ENCODE measurements at regions not wholly inside any gene's neighbourhood (a gene's known extent, or its start where the extent isn't known, plus 50 kb on each side); places are given as distances from the start of the nearest gene placed in this dataset.

DNA sequence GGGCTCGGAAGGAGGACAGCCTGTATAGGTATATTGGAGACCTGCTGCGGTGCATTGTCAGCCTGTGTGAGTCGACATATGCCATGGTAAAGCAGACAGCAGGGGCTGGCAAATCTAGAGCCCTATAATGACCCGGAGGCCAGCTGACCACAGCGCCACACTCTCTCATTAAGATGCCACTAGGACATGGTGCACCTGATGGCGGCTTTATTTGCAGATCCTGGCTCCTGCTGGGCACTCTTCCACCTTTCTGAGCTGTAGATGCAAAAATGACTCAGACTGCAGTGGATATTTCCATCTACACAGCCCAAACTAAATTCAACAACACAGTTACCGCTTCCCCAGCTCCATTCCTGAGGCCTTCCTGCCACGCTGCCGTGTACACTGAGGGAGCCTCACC is 389.9 kb downstream of the TNS1 start:
- peaks cover 4 to 7% (median 6%) of the 10 kb centered on the region in 3 donors for H3K4me1 ChIP-seq (ENCODE audit: control insufficient read depth in 3 of 3, insufficient read depth in 3 of 3, low read length in 3 of 3)
- no peak overlapping the region for H3K9ac ChIP-seq (ENCODE audit: low read depth in 1 of 3, low read length in 3 of 3)
- H3K36me3 ChIP-seq (ENCODE audit: control insufficient read depth in 3 of 3, insufficient read depth in 3 of 3, low read length in 3 of 3) = no peaks in the 10 kb centered on the region
- no peaks in the 10 kb centered on the region for H3K27me3 ChIP-seq (ENCODE audit: control insufficient read depth in 3 of 3, insufficient read depth in 3 of 3, low read length in 3 of 3)
- no peak overlapping the region for H3K27ac ChIP-seq (ENCODE audit: low read depth, low read length)
- H3K9me3 ChIP-seq (ENCODE audit: control insufficient read depth in 3 of 3, low read length in 3 of 3) = no peaks in the 10 kb centered on the region
- H3K4me3 ChIP-seq (ENCODE audit: low read length in 3 of 3) = no peak overlapping the region

- Histone ChIP-seq H3K4me1 (ENCODE audit: control insufficient read depth in 3 of 3, insufficient read depth in 3 of 3, low read length in 3 of 3) (peaks cover 0 to 4% (median 4%) of the 10 kb centered on the region in 3 donors), H3K27ac (ENCODE audit: low read depth, low read length) (no peak overlapping the region)
Observed at GRCh38 chr2:217612211-217612610, 390.6 kb downstream of the TNS1 start.

DNA sequence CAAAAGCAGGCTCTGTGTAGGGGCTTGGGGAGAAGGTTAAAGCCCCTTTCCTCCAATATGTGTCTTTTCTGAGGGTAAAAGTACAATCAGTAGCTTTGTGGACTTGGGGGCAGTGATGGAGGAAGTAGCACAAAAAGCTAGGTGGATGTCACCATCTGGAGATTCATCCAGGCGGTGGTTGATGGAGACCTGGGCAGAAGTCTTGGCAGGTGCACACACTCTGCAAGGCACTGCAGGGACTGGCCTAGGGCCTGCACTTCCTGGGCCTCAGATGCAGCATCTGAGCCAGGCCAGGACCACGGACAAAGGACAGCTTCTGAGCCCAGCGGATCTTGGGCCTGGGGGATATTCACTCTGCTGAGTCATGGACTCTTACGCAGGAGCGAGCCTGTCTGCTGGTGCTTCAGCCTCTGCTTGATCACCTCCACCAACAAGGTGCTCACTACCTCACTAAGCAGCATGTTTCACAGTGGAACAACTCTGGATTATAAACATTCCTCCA is 391.1 kb downstream of the TNS1 start:
- no peaks in the 10 kb centered on the region for H3K27me3 ChIP-seq (ENCODE audit: control insufficient read depth in 3 of 3, insufficient read depth in 3 of 3, low read length in 3 of 3)
- H3K4me1 ChIP-seq (ENCODE audit: control insufficient read depth in 3 of 3, insufficient read depth in 3 of 3, low read length in 3 of 3) = peaks cover 0 to 4% (median 4%) of the 10 kb centered on the region in 3 donors
- no peak overlapping the region for H3K27ac ChIP-seq (ENCODE audit: low read depth, low read length)
- H3K9ac ChIP-seq (ENCODE audit: low read depth in 1 of 3, low read length in 3 of 3) = no peak overlapping the region
- H3K4me3 ChIP-seq (ENCODE audit: low read length in 3 of 3) = no peak overlapping the region
- no peaks in the 10 kb centered on the region for H3K36me3 ChIP-seq (ENCODE audit: control insufficient read depth in 3 of 3, insufficient read depth in 3 of 3, low read length in 3 of 3)
- H3K9me3 ChIP-seq (ENCODE audit: control insufficient read depth in 3 of 3, low read length in 3 of 3) = no peaks in the 10 kb centered on the region

More at GRCh38 chr2:217612211-217612610, 390.6 kb downstream of the TNS1 start:
- Histone ChIP-seq H3K9me3 (ENCODE audit: control insufficient read depth in 3 of 3, low read length in 3 of 3) (no peaks in the 10 kb centered on the region), H3K27me3 (ENCODE audit: control insufficient read depth in 3 of 3, insufficient read depth in 3 of 3, low read length in 3 of 3) (no peaks in the 10 kb centered on the region), H3K9ac (ENCODE audit: low read depth in 1 of 3, low read length in 3 of 3) (no peak overlapping the region), H3K4me3 (ENCODE audit: low read length in 3 of 3) (no peak overlapping the region), H3K36me3 (ENCODE audit: control insufficient read depth in 3 of 3, insufficient read depth in 3 of 3, low read length in 3 of 3) (no peaks in the 10 kb centered on the region)

DNA sequence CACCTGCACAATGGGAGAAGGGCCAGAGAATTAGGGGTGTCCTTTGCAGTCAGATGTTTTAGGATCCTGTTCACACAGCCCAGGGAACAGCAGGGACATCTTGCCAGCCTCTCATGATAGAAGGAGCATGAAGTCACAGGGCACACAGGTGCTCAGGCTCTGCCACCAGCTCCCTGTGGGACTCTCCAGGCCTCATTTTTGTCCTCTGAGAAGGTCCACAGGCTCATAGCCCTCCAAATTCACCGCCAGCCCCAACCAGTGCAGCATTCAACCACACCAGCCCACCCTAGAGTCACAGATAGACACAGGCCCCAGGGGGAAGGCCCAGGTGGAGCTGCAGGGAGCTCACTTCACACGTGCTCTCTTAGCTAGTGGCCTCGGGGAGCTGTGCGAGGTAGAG is 391.7 kb downstream of the TNS1 start:
- H3K27me3 ChIP-seq (ENCODE audit: control insufficient read depth in 3 of 3, insufficient read depth in 3 of 3, low read length in 3 of 3) = no peaks in the 10 kb centered on the region
- no peak overlapping the region for H3K27ac ChIP-seq (ENCODE audit: low read depth, low read length)
- no peaks in the 10 kb centered on the region for H3K36me3 ChIP-seq (ENCODE audit: control insufficient read depth in 3 of 3, insufficient read depth in 3 of 3, low read length in 3 of 3)
- H3K4me1 ChIP-seq (ENCODE audit: control insufficient read depth in 3 of 3, insufficient read depth in 3 of 3, low read length in 3 of 3) = peaks cover 0 to 4% (median 4%) of the 10 kb centered on the region in 3 donors
- H3K9me3 ChIP-seq (ENCODE audit: control insufficient read depth in 3 of 3, low read length in 3 of 3) = no peaks in the 10 kb centered on the region
- H3K4me3 ChIP-seq (ENCODE audit: low read length in 3 of 3) = no peak overlapping the region
- H3K9ac ChIP-seq (ENCODE audit: low read depth in 1 of 3, low read length in 3 of 3) = no peak overlapping the region

DNA sequence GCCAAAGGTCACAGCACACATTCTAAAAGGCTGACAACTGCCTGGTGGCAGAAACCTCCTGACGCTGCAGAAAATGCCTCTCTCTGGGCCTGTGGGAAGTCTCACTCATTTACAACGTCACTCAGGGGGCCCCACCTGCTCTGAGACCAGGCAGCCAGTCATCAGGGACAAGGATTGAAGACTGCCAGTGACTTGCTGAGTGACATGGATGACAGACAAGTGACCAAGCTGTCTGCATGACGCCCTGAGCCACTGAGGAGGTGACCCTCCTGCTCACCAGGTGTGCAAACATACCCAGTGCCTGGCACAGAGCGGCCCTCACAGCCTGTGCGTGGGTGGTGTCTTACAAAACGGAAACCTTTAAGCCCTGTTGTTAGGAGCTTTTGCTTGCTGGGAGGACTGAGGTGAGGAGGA is 392.4 kb downstream of the TNS1 start:
- Histone ChIP-seq H3K9me3 (ENCODE audit: control insufficient read depth in 3 of 3, low read length in 3 of 3) (no peaks in the 10 kb centered on the region), H3K4me1 (ENCODE audit: control insufficient read depth in 3 of 3, insufficient read depth in 3 of 3, low read length in 3 of 3) (peaks cover 1 to 11% (median 6%) of the 10 kb centered on the region in 3 donors), H3K27me3 (ENCODE audit: control insufficient read depth in 3 of 3, insufficient read depth in 3 of 3, low read length in 3 of 3) (no peaks in the 10 kb centered on the region), H3K27ac (ENCODE audit: low read depth, low read length) (no peak overlapping the region), H3K4me3 (ENCODE audit: low read length in 3 of 3) (no peak overlapping the region), H3K9ac (ENCODE audit: low read depth in 1 of 3, low read length in 3 of 3) (no peak overlapping the region), H3K36me3 (ENCODE audit: control insufficient read depth in 3 of 3, insufficient read depth in 3 of 3, low read length in 3 of 3) (no peaks in the 10 kb centered on the region)

- Histone ChIP-seq H3K4me3 (ENCODE audit: low read length in 3 of 3) (no peak overlapping the region), H3K27me3 (ENCODE audit: control insufficient read depth in 3 of 3, insufficient read depth in 3 of 3, low read length in 3 of 3) (no peaks in the 10 kb centered on the region), H3K36me3 (ENCODE audit: control insufficient read depth in 3 of 3, insufficient read depth in 3 of 3, low read length in 3 of 3) (no peaks in the 10 kb centered on the region), H3K27ac (ENCODE audit: low read depth, low read length) (no peak overlapping the region), H3K9me3 (ENCODE audit: control insufficient read depth in 3 of 3, low read length in 3 of 3) (no peaks in the 10 kb centered on the region), H3K9ac (ENCODE audit: low read depth in 1 of 3, low read length in 3 of 3) (no peak overlapping the region), H3K4me1 (ENCODE audit: control insufficient read depth in 3 of 3, insufficient read depth in 3 of 3, low read length in 3 of 3) (peaks cover 6 to 15% (median 11%) of the 10 kb centered on the region in 3 donors)
Observed at GRCh38 chr2:217609952-217610351, 392.8 kb downstream of the TNS1 start.

- Histone ChIP-seq H3K9ac (ENCODE audit: low read depth in 1 of 3, low read length in 3 of 3) (no peak overlapping the region), H3K36me3 (ENCODE audit: control insufficient read depth in 3 of 3, insufficient read depth in 3 of 3, low read length in 3 of 3) (no peaks in the 10 kb centered on the region), H3K4me1 (ENCODE audit: control insufficient read depth in 3 of 3, insufficient read depth in 3 of 3, low read length in 3 of 3) (peaks cover 14 to 27% (median 20%) of the 10 kb centered on the region in 3 donors), H3K27ac (ENCODE audit: low read depth, low read length) (no peak overlapping the region), H3K4me3 (ENCODE audit: low read length in 3 of 3) (no peak overlapping the region), H3K9me3 (ENCODE audit: control insufficient read depth in 3 of 3, low read length in 3 of 3) (no peaks in the 10 kb centered on the region), H3K27me3 (ENCODE audit: control insufficient read depth in 3 of 3, insufficient read depth in 3 of 3, low read length in 3 of 3) (no peaks in the 10 kb centered on the region)
Observed at GRCh38 chr2:217606296-217606695, 396.5 kb downstream of the TNS1 start.

DNA sequence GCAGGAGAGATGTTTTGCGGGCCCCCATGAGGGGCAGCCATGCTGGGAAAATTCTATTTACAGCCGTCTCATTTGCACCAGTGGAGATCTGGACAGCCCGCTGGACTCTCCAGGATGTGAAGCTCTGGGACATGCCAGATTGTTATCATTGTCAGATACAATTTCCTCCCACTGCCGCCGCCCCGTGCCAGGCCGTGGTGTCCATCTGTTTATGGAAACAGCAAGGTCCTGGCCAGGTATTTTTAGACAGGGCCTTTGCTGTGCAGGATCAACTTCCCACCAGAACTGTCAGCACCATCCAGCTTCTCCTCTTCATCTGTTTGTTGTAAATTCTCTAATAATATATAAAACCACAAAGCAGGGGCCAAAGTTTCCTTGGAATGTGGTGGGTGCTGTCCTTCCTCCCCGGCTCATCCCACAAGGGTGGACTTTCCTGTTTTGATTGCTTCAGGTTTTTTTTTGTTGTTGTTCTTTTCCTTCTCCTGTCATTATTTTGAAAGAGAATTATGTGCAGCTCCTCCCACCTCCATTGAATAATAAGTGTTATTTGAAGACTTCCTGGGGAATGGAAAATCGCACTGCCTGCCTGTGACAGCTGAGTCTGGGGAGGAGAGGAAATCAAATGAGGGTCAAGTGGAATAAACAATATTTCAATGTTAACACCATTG is 398.1 kb downstream of the TNS1 start:
- Histone ChIP-seq H3K27ac (ENCODE audit: low read depth, low read length) (peak overlapping the region; percentile 75), H3K9ac (ENCODE audit: low read depth in 1 of 3, low read length in 3 of 3) (peak overlapping the region in 1 of 3 donors; percentile 42), H3K4me3 (ENCODE audit: low read length in 3 of 3) (peak overlapping the region in 1 of 3 donors; percentile 34)

GRCh38 chr2:217601601-217602000 is 401.2 kb downstream of the TNS1 start:
- H3K4me3 ChIP-seq (ENCODE audit: low read length in 3 of 3) = no peak overlapping the region

More for the DNA sequence above, 398.1 kb downstream of the TNS1 start:
- no peaks in the 10 kb centered on the region for H3K27me3 ChIP-seq (ENCODE audit: control insufficient read depth in 3 of 3, insufficient read depth in 3 of 3, low read length in 3 of 3)
- H3K9me3 ChIP-seq (ENCODE audit: control insufficient read depth in 3 of 3, low read length in 3 of 3) = no peaks in the 10 kb centered on the region
- no peaks in the 10 kb centered on the region for H3K36me3 ChIP-seq (ENCODE audit: control insufficient read depth in 3 of 3, insufficient read depth in 3 of 3, low read length in 3 of 3)
- H3K4me1 ChIP-seq (ENCODE audit: control insufficient read depth in 3 of 3, insufficient read depth in 3 of 3, low read length in 3 of 3) = peaks cover 14 to 27% (median 20%) of the 10 kb centered on the region in 3 donors

DNA sequence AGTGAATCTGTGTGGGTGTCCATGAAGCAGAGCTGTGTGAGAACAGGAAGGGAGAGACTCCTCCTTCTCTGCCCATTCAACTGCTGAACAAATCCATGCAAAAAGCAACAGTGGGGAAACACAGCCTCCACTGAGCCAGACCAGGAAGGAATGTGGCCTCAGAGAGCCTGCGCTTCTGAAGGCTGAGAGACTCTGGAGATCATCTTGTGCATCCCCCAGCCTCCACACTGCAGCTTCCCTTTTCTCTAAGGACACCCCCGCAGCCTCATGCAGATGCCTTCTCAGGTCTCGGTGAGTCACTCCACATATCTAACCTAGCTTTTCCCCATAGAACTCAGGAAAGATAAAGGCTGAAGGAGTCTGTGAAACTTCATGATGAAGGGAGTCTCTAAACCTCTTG is 402.9 kb downstream of the TNS1 start:
- Histone ChIP-seq H3K4me3 (ENCODE audit: low read length in 3 of 3) (no peak overlapping the region), H3K4me1 (ENCODE audit: control insufficient read depth in 3 of 3, insufficient read depth in 3 of 3, low read length in 3 of 3) (peaks cover 8 to 11% (median 9%) of the 10 kb centered on the region in 3 donors), H3K9ac (ENCODE audit: low read depth in 1 of 3, low read length in 3 of 3) (no peak overlapping the region), H3K27ac (ENCODE audit: low read depth, low read length) (no peak overlapping the region), H3K9me3 (ENCODE audit: control insufficient read depth in 3 of 3, low read length in 3 of 3) (no peaks in the 10 kb centered on the region), H3K36me3 (ENCODE audit: control insufficient read depth in 3 of 3, insufficient read depth in 3 of 3, low read length in 3 of 3) (no peaks in the 10 kb centered on the region), H3K27me3 (ENCODE audit: control insufficient read depth in 3 of 3, insufficient read depth in 3 of 3, low read length in 3 of 3) (peaks cover 0 to 3% (median 0%) of the 10 kb centered on the region in 3 donors)

More at GRCh38 chr2:217601601-217602000, 401.2 kb downstream of the TNS1 start:
- Histone ChIP-seq H3K4me1 (ENCODE audit: control insufficient read depth in 3 of 3, insufficient read depth in 3 of 3, low read length in 3 of 3) (peaks cover 14 to 23% (median 16%) of the 10 kb centered on the region in 3 donors), H3K9ac (ENCODE audit: low read depth in 1 of 3, low read length in 3 of 3) (no peak overlapping the region), H3K9me3 (ENCODE audit: control insufficient read depth in 3 of 3, low read length in 3 of 3) (no peaks in the 10 kb centered on the region), H3K36me3 (ENCODE audit: control insufficient read depth in 3 of 3, insufficient read depth in 3 of 3, low read length in 3 of 3) (no peaks in the 10 kb centered on the region), H3K27ac (ENCODE audit: low read depth, low read length) (no peak overlapping the region), H3K27me3 (ENCODE audit: control insufficient read depth in 3 of 3, insufficient read depth in 3 of 3, low read length in 3 of 3) (peaks cover 0 to 3% (median 0%) of the 10 kb centered on the region in 3 donors)
